22Rv1 (cell line): ENCODE measurements at regions not wholly inside any gene's neighbourhood (a gene's known extent, or its start where the extent isn't known, plus 50 kb on each side); places are given as distances from the start of the nearest gene placed in this dataset.

Source experiments
- CTCF ChIP-seq: fragments of 450-650 bp; IDR thresholded peaks from 2 replicates; pipeline ENCODE4 v1.5.1; 2017; ENCODE audit warnings: mild to moderate bottlenecking
- ZFX ChIP-seq: fragments of 450-650 bp; IDR thresholded peaks from 2 replicates; pipeline ENCODE4 v1.6.1; 2017; ENCODE audit warnings: antibody characterized with exemption, borderline replicate concordance

DNA sequence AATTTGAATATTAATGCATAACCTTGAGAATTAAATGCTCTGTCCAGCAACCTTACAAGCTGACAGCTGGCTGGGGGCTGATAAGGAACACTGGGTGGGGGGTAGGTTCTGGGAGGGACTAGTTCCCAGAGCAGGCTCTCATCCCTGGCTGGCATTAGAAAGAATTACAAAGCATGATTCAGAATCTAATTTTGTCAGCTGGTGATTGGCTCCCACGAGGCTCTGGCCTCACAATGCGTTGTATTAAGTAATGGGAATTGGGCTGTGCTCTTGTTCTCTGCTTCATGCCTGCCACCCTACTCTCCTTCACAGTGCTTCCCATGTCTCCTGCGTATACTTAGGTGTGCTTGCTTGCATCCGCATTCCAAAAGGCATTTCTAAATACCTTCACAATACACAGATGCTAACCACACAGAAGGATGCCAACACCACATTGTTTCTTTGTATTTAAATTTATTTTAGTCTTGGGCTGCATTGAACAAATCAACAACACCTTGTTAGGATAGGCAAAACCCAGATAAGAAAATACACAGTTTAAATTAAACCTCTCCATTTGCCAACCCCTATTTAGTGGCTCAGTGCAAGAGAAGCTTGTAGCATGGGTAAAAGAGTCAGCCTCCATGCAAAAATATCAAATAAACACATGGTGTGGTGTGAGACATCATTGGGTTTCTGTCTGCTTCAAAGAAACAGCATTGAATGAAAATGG is 434.5 kb upstream of the JAG1 start:
- TF ChIP-seq CTCF, result no peak
- TF ChIP-seq ZFX, result no peak
